Stimulated activated naive CD8-positive, alpha-beta T cell treated with anti-CD3 and anti-CD28 coated beads, Interleukin-15, amount 100 ng/mL, for 72 hours (primary cell): ENCODE measurements at regions not wholly inside any gene's neighbourhood (a gene's known extent, or its start where the extent isn't known, plus 50 kb on each side); places are given as distances from the start of the nearest gene placed in this dataset.
A peak's percentile ranks its signal among the peaks of the same experiment; 100 is the strongest.

Source experiments
- ATAC-seq: fragments of 150-1000 bp; cut with Tn5 transposase; 2 replicates; pipeline ENCODE4 v1.10.0; 2021; ENCODE audit warnings: mild to moderate bottlenecking, moderate library complexity
- DNase-seq, 2 donors: peaks; one replicate each; pipeline ENCODE4 v3.0.0; 2021 to 2022
- H3K27ac Mint-ChIP-seq, 2 donors: one replicate each; pipeline ENCODE4 v1.8.0; 2022; ENCODE audit warnings: mild to moderate bottlenecking in 2 of 2, mixed read lengths in 2 of 2, moderate library complexity in 2 of 2
- H3K27me3 Mint-ChIP-seq: one replicate; pipeline ENCODE4 v1.8.0; 2022; ENCODE audit warnings: mixed read lengths
- H3K4me1 Mint-ChIP-seq: one replicate; pipeline ENCODE4 v1.8.0; 2022; ENCODE audit warnings: mild to moderate bottlenecking, mixed read lengths
- H3K4me3 Mint-ChIP-seq, 2 donors: one replicate each; pipeline ENCODE4 v1.8.0; 2022; ENCODE audit warnings: mild to moderate bottlenecking in 2 of 2, mixed read lengths in 2 of 2, moderate library complexity in 1 of 2
- H3K9me3 Mint-ChIP-seq, 2 donors: one replicate each; pipeline ENCODE4 v1.8.0; 2022; ENCODE audit warnings: mixed read lengths in 2 of 2

GRCh38 chr2:67283641-67284040 is 113.5 kb upstream of the ETAA1 start:
- no peaks in the 10 kb centered on the region for H3K9me3 Mint-ChIP-seq
- peaks cover 16% of the 10 kb centered on the region for H3K27me3 Mint-ChIP-seq
- no peak for ATAC-seq
- no peak overlapping the region for H3K4me3 Mint-ChIP-seq
- no peak overlapping the region for H3K27ac Mint-ChIP-seq
- H3K4me1 Mint-ChIP-seq: no peaks in the 10 kb centered on the region
- no peak for DNase-seq

- H3K27me3 Mint-ChIP-seq: peaks cover 16% of the 10 kb centered on the region
These were observed 110.0 kb upstream of the ETAA1 start for GRCh38 chr2:67286981-67287759.

GRCh38 chr2:67289271-67289670 is 107.9 kb upstream of the ETAA1 start:
- peaks cover 16% of the 10 kb centered on the region for H3K27me3 Mint-ChIP-seq
- DNase-seq: no peak
- no peak overlapping the region for H3K4me3 Mint-ChIP-seq
- H3K4me1 Mint-ChIP-seq: no peaks in the 10 kb centered on the region
- no peaks in the 10 kb centered on the region for H3K9me3 Mint-ChIP-seq
- no peak for ATAC-seq
- H3K27ac Mint-ChIP-seq: no peak overlapping the region

More at GRCh38 chr2:67286981-67287759, 110.0 kb upstream of the ETAA1 start:
- ATAC-seq: no peak
- DNase-seq: no peak
- Mint-ChIP-seq H3K9me3 (no peaks in the 10 kb centered on the region), H3K27ac (no peak overlapping the region), H3K4me1 (no peaks in the 10 kb centered on the region), H3K4me3 (no peak overlapping the region)

- Mint-ChIP-seq H3K27me3 (peaks cover 12% of the 10 kb centered on the region), H3K27ac (no peak overlapping the region), H3K9me3 (no peaks in the 10 kb centered on the region), H3K4me3 (no peak overlapping the region), H3K4me1 (no peaks in the 10 kb centered on the region)
- ATAC-seq: no peak
- no peak for DNase-seq
These were observed 107.2 kb upstream of the ETAA1 start for GRCh38 chr2:67289921-67290371.

GRCh38 chr2:67290451-67291290 is 106.5 kb upstream of the ETAA1 start:
- ATAC-seq: no peak
- DNase-seq: no peak
- H3K9me3 Mint-ChIP-seq: no peaks in the 10 kb centered on the region
- peaks cover 8% of the 10 kb centered on the region for H3K27me3 Mint-ChIP-seq
- no peak overlapping the region for H3K4me3 Mint-ChIP-seq
- H3K27ac Mint-ChIP-seq: peak overlapping the region in 1 of 2 donors; percentile 71
- H3K4me1 Mint-ChIP-seq: no peaks in the 10 kb centered on the region

GRCh38 chr2:67294218-67294617 is 102.9 kb upstream of the ETAA1 start:
- no peak for ATAC-seq

GRCh38 chr2:67295406-67295805 is 101.7 kb upstream of the ETAA1 start:
- no peak for DNase-seq
- no peaks in the 10 kb centered on the region for H3K27me3 Mint-ChIP-seq
- no peak overlapping the region for H3K4me3 Mint-ChIP-seq

More at GRCh38 chr2:67294218-67294617, 102.9 kb upstream of the ETAA1 start:
- DNase-seq: no peak
- Mint-ChIP-seq H3K9me3 (no peaks in the 10 kb centered on the region), H3K27ac (peak overlapping the region in 1 of 2 donors; percentile 19), H3K4me1 (no peaks in the 10 kb centered on the region), H3K4me3 (no peak overlapping the region), H3K27me3 (no peaks in the 10 kb centered on the region)

GRCh38 chr2:67295851-67296250 is 101.3 kb upstream of the ETAA1 start:
- Mint-ChIP-seq H3K4me3 (no peak overlapping the region), H3K4me1 (no peaks in the 10 kb centered on the region), H3K27ac (no peak overlapping the region), H3K27me3 (no peaks in the 10 kb centered on the region), H3K9me3 (no peaks in the 10 kb centered on the region)
- no peak for ATAC-seq
- DNase-seq: no peak

More at GRCh38 chr2:67295406-67295805, 101.7 kb upstream of the ETAA1 start:
- Mint-ChIP-seq H3K4me1 (no peaks in the 10 kb centered on the region), H3K27ac (no peak overlapping the region), H3K9me3 (no peaks in the 10 kb centered on the region)
- no peak for ATAC-seq

- Mint-ChIP-seq H3K27ac (no peak overlapping the region), H3K27me3 (no peaks in the 10 kb centered on the region), H3K4me3 (no peak overlapping the region), H3K4me1 (no peaks in the 10 kb centered on the region), H3K9me3 (no peaks in the 10 kb centered on the region)
- DNase-seq: no peak
- no peak for ATAC-seq
These were observed 92.7 kb upstream of the ETAA1 start for GRCh38 chr2:67304300-67304890.

GRCh38 chr2:67309281-67309680 is 87.9 kb upstream of the ETAA1 start:
- no peak for ATAC-seq
- no peak overlapping the region for H3K4me3 Mint-ChIP-seq
- no peak for DNase-seq
- H3K9me3 Mint-ChIP-seq: no peaks in the 10 kb centered on the region
- H3K27ac Mint-ChIP-seq: no peak overlapping the region
- H3K27me3 Mint-ChIP-seq: no peaks in the 10 kb centered on the region
- no peaks in the 10 kb centered on the region for H3K4me1 Mint-ChIP-seq

- H3K9me3 Mint-ChIP-seq: no peaks in the 10 kb centered on the region
- no peaks in the 10 kb centered on the region for H3K4me1 Mint-ChIP-seq
- H3K27me3 Mint-ChIP-seq: no peaks in the 10 kb centered on the region
- no peak overlapping the region for H3K27ac Mint-ChIP-seq
- no peak for DNase-seq
- H3K4me3 Mint-ChIP-seq: no peak overlapping the region
- no peak for ATAC-seq
These were observed 85.6 kb upstream of the ETAA1 start for GRCh38 chr2:67311536-67311935.

- Mint-ChIP-seq H3K9me3 (no peaks in the 10 kb centered on the region), H3K4me3 (no peak overlapping the region), H3K27ac (peak overlapping the region in 1 of 2 donors; percentile 37), H3K4me1 (no peaks in the 10 kb centered on the region), H3K27me3 (no peaks in the 10 kb centered on the region)
- ATAC-seq (no peak), DNase-seq (no peak)
These were observed 84.3 kb upstream of the ETAA1 start for GRCh38 chr2:67312871-67313270.

GRCh38 chr2:67313536-67313935 is 83.6 kb upstream of the ETAA1 start:
- DNase-seq (no peak), ATAC-seq (no peak)
- Mint-ChIP-seq H3K27ac (no peak overlapping the region), H3K4me1 (no peaks in the 10 kb centered on the region), H3K9me3 (no peaks in the 10 kb centered on the region), H3K4me3 (no peak overlapping the region), H3K27me3 (no peaks in the 10 kb centered on the region)

- H3K4me3 Mint-ChIP-seq: no peak overlapping the region
- no peaks in the 10 kb centered on the region for H3K27me3 Mint-ChIP-seq
- ATAC-seq (no peak), DNase-seq (no peak)
- H3K4me1 Mint-ChIP-seq: no peaks in the 10 kb centered on the region
- H3K9me3 Mint-ChIP-seq: no peaks in the 10 kb centered on the region
- H3K27ac Mint-ChIP-seq: no peak overlapping the region
These were observed 79.1 kb upstream of the ETAA1 start for GRCh38 chr2:67318031-67318430.

- Mint-ChIP-seq H3K27me3 (no peaks in the 10 kb centered on the region), H3K4me3 (no peak overlapping the region)
These were observed 78.6 kb upstream of the ETAA1 start for GRCh38 chr2:67318563-67318962.

GRCh38 chr2:67318993-67319481 is 78.1 kb upstream of the ETAA1 start:
- DNase-seq (no peak), ATAC-seq (no peak)
- no peaks in the 10 kb centered on the region for H3K4me1 Mint-ChIP-seq
- H3K27ac Mint-ChIP-seq: no peak overlapping the region
- no peak overlapping the region for H3K4me3 Mint-ChIP-seq
- H3K27me3 Mint-ChIP-seq: no peaks in the 10 kb centered on the region
- H3K9me3 Mint-ChIP-seq: no peaks in the 10 kb centered on the region

More at GRCh38 chr2:67318563-67318962, 78.6 kb upstream of the ETAA1 start:
- ATAC-seq (no peak), DNase-seq (no peak)
- H3K4me1 Mint-ChIP-seq: no peaks in the 10 kb centered on the region
- H3K27ac Mint-ChIP-seq: no peak overlapping the region
- H3K9me3 Mint-ChIP-seq: no peaks in the 10 kb centered on the region
